ENCODE measurements at regions not wholly inside any gene's neighbourhood (a gene's known extent, or its start where the extent isn't known, plus 50 kb on each side); places are given as distances from the start of the nearest gene placed in this dataset.

DNA sequence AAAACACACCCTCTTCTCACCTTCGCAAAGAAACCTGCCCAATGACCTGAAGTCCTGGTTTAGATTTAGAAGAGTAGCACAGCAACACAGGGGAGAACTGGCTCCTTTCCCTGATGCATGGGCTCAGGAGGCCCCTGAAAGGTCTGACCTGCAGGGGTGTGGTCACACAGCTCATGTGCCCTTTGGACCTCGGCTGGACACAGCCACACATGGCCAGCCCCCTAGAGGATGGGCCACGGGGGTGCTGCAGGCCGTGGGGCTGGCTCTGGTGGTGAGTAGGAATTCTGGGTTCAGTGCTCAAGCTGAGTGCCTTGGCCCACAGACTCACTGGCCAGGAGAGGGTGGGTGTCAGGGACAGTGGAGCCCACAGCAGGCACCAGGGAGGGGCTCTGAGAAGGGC lies 118.5 kb upstream of the ADCY1 start:
- no peak for DNase-seq (ENCODE audit: low spot score)

DNA sequence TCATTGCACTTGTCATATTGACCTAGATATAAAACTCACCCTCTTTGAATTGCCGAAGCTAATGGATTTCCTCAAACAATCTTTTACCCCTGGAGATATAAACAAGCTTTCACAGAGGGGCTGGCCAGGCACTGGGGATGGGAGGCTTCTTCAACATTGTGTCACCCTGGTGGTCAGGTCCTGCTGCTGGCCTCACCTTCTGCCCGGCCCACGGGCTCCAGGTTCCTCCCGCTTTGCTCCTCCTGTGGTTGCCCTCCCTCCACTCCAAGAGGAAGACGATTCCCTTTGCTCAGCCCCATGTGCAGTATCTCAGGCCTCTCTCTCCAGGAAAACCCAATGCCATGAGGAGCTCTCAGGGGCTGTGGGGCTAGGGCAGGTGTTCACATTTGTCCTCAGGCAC lies 118.1 kb upstream of the ADCY1 start:
- DNase-seq (ENCODE audit: low spot score): no peak

DNA sequence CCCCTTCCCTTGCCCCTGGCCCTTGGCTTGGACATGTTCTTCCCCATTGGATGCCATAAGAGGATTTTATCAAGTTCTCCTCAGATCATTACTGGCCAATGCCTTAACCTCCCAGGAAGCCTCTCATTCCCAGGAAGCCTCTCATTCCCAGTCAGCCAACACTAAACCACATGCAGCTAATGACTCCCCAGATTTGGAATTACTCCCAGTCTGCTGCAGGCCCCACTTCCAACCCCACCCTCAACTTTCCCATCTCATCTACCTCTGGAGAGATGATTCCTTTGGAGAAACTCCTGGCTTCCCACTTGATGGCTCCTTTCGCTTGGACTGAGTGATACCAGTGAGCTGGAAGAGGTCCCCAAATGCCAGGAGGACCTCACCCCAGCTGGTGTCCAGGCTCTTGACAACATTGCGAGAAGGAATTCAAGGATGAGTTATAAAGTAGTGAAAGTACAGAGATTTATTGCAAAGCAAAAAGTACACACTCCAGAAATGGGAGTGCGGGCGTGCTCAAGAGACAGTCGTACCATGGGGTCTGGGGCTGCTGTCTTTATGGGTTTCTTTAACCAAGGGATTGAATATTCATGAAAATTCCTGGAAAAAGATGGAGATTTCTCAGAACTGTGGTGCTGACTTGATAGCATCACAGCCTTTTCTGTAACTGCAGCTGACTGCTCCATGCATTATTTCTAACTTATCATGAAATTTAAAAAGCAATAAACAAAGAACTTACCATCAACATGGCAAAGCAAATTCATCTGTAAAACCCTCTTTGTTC lies 117.2 kb upstream of the ADCY1 start:
- DNase-seq (ENCODE audit: low spot score): no peak

DNA sequence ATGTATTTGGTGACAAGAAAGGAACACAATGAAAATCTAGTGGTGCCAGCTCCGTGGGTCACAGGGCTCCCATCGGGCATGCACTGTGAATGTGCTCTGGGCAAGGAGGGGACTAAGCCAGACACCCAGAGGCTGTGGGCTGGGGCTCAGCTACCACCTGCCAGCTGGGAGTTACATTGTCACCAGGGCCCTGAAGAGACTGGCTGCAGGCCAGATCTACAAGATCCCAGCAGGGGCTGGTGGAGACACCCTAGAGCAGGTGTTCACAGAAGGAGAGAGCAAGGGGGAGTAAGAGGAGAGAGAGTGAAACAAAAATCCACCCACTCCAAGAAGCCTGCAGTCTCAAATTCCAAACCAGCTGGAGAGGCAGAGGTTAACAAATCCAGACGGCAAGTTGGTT lies 116.6 kb upstream of the ADCY1 start:
- no peak for DNase-seq (ENCODE audit: low spot score)

DNA sequence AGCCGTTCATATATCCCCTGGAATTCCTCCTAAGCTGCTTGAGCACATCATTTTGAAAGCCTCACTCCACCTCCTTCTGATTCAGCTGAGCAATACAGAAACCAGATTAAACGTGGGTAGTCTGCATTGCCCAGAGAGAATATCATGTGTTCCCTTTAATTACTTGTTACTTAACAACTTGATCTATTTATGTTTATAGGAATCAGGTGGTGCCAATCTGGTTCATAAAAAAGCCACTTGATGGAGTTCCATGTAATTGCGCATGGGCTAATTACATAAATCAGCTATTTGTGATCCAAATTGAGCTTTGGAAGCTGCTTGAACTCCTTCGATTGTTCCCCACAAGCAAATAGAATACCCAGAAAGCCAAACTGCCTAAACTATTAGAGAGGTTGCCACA lies 114.7 kb upstream of the ADCY1 start:
- no peak for DNase-seq (ENCODE audit: low spot score)

DNA sequence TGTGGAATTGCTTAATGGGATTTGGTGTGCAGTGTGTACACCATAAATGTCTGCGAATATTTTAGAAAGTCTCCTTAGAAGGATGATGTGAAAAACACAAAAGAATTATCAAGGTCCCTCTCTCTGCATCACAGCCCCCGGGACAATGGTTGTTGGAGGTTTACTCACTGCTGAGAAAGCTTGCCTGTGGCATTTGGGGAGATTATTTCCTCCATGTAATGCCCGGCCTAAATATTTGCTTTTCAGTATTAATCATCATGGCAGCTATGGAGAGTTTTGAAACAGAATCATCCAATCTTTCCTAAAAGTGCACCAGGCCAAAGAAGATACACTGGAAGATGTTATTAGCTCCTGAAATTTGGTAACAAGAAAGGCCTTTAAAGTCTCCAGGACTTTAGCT lies 113.8 kb upstream of the ADCY1 start:
- DNase-seq (ENCODE audit: low spot score): no peak

DNA sequence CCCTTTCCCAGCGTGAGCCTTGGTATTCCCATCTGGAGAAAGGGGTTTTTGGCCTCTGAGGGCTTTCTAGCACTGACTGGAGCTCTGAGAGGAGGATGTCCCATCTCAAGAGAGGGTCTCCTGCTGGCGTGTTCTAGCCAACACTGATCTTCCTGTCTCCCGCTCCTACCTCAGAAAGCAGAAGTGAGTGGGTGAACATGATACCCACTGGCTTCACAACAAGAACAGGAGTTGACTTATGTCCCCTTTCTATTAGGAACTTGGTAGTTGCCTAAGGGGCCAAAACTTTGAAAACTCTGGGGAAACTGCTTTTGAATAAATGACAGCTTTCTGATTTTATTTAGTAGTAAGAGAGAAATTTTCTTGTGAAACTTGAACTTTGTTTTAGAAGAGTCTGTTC lies 113.1 kb upstream of the ADCY1 start:
- no peak for DNase-seq (ENCODE audit: low spot score)

DNA sequence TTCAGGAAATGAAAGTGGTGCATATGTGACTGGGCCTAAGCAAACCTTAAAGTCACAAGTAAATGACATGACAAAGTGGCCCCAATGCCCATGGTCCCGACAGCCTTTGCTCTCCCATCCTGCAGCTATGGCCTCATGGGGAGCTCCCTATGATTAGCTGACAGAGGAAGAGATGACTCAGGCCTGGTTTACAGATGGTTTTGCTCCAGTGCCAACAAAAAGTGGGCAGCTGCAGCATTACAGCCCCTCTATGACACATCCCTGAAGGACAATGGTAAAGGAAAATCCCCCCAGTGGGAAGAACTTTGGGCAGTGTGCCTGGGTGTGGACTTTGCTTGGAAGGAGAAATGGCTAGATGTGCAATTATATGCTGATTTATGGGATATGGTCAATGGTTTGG lies 105.1 kb upstream of the ADCY1 start:
- no peak for DNase-seq (ENCODE audit: low spot score)

DNA sequence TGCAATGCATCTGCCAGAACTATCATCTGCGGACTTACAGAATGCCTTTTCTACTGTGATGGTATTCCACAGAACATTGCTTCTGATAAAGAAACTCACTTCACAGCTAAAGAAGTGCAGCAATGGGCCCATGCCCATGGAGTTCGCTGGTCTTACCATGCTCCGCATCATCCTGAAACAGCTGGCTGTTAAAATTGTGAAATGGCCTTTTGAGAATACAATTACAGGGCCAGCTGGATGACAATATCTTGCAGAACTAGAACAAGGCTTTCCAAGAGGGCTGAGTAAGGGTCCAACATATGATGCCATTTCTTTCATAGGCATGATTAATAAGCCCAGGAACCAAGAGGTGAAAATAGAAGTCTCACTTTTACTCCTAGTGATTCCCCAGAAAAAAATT lies 104.1 kb upstream of the ADCY1 start:
- no peak for DNase-seq (ENCODE audit: low spot score)

DNA sequence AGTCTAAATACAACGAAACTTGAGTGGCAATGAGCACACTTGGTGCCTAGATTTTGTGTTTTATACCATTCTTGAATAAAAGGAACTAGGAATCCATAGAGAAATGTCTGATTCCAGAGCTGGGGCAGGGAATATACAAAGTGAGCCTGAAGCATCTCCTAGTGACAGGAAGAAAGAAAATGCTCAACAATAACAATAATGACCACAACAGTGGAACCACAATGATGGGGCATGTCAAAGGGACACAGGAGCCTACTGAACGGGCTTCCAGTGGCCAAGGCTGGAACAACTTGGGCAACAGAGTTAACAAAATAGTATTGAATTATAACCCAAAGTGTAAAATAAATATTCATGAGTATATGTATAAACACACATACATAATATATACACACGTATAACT lies 94.4 kb upstream of the ADCY1 start:
- no peak for DNase-seq (ENCODE audit: low spot score)

DNA sequence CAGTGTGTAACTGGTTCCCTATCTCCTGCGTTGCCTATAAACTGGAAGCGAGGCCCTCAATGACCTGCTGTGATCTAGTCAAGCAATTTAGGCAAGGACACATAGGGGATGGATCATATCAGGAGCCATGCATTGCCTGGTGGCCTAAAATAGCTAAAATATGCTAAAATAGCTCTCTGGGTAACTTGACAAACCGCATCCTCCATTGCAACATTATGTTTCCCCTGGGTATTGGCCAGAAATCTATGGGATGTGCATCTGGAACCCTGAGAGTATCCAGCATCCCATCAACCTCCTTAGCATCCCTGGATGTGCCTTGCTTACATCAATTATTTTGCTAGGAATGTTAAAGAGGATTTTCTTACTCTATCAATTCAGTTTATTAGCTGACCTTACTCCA lies 91.7 kb upstream of the ADCY1 start:
- no peak for DNase-seq (ENCODE audit: low spot score)

DNA sequence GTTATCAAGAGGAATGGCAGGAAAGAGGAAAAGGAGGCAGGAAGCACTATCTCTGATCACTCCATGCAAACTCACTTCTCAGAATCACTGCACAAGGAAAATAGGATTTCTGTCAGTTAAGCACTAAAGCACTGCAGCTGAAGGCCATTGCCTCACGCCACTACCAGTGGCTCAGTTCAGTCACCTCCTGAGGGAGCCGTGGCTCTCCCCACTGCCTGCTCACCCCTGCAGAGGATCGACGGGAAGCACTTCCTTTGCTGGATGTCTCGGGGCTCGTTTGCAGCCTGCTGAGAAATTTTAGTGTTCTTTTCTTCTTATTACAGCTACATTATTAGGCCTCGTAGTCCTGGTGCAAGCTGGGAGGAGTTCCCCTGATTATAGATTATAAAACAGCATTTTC lies 90.1 kb upstream of the ADCY1 start:
- DNase-seq (ENCODE audit: low spot score): no peak

DNA sequence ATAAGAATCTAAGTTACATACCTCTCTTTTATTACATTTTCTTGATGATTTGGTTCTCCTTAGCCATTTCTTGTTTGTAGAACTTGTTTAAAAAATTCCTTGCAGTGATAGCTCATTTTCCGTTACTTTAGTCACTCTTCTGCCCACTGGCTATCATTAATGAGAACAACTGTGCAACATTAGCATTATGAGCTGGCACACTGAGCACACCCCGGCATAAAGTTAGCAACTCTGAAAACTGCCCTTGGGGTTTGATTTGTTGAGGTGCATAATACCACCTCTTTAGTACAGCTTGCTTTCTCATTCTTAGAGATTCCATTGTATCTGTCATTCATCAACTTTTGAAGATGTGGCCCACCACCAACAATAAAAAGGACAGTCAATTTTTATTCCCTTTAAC lies 87.6 kb upstream of the ADCY1 start:
- no peak for DNase-seq (ENCODE audit: low spot score)

DNA sequence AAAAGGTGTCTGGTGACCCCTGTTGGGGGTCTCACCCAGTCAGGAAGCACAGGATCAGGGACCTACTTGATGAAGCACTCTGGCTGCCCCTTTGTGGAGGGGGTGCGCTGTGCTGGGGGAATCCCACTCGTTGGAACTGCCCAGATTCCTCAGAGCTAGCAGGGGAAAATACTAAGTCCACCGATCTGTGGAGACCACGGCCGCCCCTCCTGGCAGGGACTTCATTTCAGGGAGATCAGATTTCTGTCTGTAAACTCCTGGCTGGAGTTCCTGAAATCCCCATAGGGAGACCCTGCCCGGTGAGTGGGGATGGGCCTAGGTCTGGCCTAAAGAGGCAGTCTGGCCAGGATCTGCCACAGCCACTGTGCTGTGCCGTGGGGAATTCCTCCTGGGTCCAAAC lies 79.3 kb upstream of the ADCY1 start:
- DNase-seq (ENCODE audit: low spot score): no peak

DNA sequence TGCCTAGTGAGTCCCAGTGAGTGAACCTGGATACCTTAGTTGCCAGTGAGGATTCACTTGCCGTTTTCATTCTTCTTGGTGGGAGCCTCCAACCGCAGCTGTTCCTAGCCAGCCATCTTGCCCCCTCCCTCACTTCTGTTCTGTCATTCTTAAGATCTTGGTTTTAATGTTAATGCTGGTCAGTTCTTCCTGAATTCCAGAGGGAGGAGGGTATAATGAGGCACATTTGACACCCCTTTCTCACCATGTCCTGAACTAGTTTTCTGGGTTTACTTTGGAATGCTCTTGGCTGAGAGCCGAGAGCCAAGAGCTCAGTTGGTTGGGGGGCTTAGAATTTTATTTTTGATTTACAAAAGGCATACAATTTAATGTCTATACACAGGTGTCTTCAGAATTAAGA lies 78.5 kb upstream of the ADCY1 start:
- no peak for DNase-seq (ENCODE audit: low spot score)

DNA sequence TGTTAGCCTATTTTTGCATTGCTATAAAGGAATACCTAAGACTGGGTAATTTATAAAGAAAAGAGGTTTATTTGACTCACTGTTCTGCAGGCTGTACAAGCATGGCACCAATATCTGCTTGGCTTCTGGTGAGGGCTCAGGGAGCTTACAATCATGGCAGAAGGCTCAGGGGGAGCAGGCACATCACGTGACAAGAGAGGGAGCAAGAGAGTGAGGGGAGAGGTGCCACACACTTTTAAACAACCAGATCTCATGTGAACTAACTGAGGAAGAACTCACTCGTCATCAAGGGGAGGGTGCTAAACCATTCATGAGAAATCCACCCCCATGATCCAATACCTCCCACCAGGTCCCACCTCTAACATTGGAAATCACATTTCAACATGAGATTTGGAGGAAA lies 73.9 kb upstream of the ADCY1 start:
- no peak for DNase-seq (ENCODE audit: low spot score)

DNA sequence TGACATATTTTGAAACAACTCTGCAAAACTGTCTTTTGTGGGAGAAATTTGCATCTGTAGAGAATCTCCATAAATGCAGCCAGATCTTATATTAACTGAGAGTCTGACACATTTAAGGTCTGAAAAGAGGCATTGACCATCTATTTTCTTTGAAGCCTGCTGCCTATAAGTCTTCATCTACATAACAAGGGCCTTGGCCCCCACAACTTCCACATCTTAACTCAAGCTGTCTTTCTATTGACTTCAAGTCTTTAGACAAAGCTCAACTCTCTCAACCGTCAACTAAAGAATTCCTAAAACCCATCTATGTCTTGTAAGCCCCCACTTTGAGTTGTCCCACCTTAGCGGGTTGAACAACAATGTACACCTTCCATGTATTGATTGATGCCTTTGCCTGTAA lies 72.4 kb upstream of the ADCY1 start:
- DNase-seq (ENCODE audit: low spot score): no peak

DNA sequence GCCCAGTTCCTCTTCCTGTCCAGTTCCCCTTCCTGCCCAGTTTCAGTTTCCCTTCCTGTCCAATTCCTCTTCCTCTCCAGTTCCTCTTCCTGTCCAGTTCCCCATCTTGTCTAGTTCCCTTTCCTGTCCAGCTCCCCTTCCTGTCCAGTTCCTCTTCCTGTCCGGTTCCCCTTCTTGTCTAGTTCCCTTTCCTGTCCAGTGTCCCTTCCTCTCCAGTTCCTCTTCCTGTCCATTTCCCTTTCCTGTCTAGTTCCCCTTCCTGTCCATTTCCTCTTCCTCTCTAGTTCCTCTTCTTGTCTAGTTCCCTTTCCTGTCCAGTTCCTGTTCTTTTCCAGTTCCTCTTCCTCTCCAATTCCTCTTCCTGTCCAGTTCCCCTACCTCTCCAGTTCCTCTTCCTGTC lies 68.1 kb upstream of the ADCY1 start:
- no peak for DNase-seq (ENCODE audit: low spot score)

DNA sequence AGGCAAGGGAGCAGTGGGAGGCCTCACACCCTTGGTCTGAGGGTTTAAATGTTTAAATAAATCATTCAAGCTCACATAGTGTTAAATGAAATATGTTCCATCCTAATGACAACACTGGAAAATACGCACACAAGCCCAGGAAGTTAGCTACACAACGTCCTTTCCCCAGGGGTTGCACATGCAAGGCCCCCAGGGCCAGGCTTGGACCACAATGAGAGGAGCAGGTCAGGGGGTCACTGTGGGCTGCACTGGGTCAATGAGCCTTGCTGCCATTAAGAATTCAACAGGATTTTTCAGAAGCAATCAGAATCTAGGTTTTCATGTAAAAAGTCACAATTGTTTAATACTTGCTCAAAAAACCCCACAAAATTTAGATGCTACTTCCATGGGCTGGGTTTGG lies 64.9 kb upstream of the ADCY1 start:
- DNase-seq (ENCODE audit: low spot score): no peak

DNA sequence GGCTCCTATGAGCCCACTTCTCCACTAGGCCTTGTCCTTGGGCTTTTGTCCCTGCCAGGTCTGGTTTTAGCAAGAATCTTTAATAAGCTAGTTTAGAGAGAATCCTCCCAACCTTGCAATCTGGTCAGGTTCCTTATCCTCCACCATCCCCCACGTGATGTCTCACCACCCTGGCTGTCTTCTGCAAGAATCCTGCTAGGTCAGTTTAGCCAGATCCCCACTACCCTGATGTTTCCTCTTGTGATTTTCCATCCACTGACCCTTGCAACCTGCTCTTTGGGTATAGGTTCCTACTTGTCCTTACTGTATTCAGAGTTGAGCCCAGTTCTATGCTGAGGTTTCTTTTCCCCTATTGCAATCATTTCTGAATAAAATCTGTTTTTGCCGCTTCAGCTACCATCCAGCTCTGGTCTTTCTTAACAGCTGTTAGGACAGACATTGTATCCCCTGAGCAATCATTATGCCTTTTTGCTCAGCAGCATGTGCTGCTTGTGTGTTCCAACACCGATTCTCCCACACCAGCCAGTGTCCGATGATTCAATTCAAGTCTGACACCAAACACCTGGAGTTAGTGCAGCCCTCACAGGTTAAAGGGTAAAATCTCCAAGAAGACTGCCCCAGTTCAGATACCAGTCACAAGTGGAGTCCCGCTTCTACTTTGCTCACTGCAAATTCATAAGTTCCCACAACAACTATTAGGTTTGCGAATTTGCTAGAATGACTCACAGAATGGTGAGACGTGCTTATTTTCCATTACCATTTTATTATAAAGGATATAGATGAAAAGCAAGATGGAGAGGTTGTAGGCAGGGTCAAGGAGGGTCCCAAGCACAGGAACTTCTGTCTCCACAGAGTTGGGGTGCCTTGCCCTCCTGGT lies 62.2 kb upstream of the ADCY1 start:
- no peak for DNase-seq (ENCODE audit: low spot score)

DNA sequence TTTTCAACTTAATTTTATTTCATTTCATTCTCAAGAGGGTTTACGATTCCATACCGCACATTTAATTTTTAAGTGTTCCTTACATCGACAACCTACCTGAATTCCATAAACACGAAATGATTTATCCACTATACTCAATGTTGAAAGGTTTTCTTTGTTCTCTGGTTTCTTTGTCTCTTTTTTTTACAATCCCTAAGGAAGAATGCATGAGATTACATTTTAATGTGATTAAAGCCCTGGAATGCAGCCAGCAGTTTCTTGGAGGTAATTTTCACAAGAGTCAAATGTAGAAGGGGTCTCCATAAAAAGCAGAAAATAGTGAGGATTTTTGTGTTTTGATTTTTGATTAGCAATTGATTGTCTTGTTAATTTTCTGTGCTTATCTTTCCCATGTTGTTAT lies 59.2 kb upstream of the ADCY1 start:
- DNase-seq (ENCODE audit: low spot score): no peak

DNA sequence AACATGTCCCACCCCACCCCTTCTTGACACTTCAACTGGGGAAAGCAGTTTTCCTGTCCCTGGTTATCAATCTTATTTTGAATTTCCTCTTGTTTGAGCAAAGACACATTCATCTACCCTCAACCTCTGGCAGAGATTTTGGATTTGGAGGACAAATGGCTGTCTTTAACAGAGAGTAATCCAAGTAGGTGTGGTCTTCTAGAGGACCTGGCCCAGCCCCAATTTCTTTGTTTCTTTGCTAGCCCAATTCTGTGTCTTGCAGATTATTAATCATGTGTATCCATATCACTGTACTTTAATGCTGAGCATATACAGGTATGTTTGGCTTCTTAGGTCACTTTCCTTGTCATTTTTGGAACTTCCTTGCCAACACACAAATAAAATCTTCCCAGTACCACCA lies 58.8 kb upstream of the ADCY1 start:
- DNase-seq (ENCODE audit: low spot score): no peak

All from CD4-positive, alpha-beta T cell treated with Interleukin-15 for 4 hours (primary cell).